RWPE2 (cell line): ENCODE measurements at regions not wholly inside any gene's neighbourhood (a gene's known extent, or its start where the extent isn't known, plus 50 kb on each side); places are given as distances from the start of the nearest gene placed in this dataset.

ENCODE experiments used
- ATAC-seq: fragments of 200-7000 bp; cut with Tn5 transposase; 3 replicates; pipeline ENCODE4 v1.9.1; 2021; ENCODE audit warnings: low read depth
- DNase-seq: peaks from one replicate; pipeline ENCODE4 v3.0.0-alpha.2; 2020; ENCODE audit warnings: low spot score
- H3K27ac ChIP-seq: fragments of 450-650 bp; 2 replicates; pipeline ENCODE4 v1.5.1; 2017; ENCODE audit warnings: mild to moderate bottlenecking; ENCODE audit not compliant: poor library complexity, severe bottlenecking
- H3K27me3 ChIP-seq: fragments of 250-450 bp; sonication (Bioruptor Pico); 2 replicates; pipeline ENCODE4 v1.5.1; 2021; ENCODE audit warnings: mild to moderate bottlenecking, moderate library complexity; ENCODE audit not compliant: insufficient read depth, poor library complexity, severe bottlenecking
- H3K36me3 ChIP-seq: fragments of 250-450 bp; sonication (Bioruptor Pico); 2 replicates; pipeline ENCODE4 v1.5.1; 2020; ENCODE audit warnings: low read depth, mild to moderate bottlenecking, moderate library complexity
- H3K4me1 ChIP-seq: fragments of 250-450 bp; sonication (Bioruptor Pico); 2 replicates; pipeline ENCODE4 v1.5.1; 2021; ENCODE audit warnings: mild to moderate bottlenecking, moderate library complexity; ENCODE audit not compliant: insufficient read depth, poor library complexity, severe bottlenecking
- H3K4me3 ChIP-seq: fragments of 250-450 bp; sonication (Bioruptor Pico); 2 replicates; pipeline ENCODE4 v1.5.1; 2021; ENCODE audit warnings: mild to moderate bottlenecking, moderate library complexity; ENCODE audit not compliant: severe bottlenecking
- H3K9me3 ChIP-seq: fragments of 250-450 bp; sonication (Bioruptor Pico); 2 replicates; pipeline ENCODE4 v1.5.1; 2021; ENCODE audit warnings: mild to moderate bottlenecking, moderate library complexity; ENCODE audit not compliant: severe bottlenecking
- CTCF ChIP-seq: fragments of 450-650 bp; IDR thresholded peaks from one replicate; pipeline ENCODE4 v1.5.1; 2017; ENCODE audit warnings: mild to moderate bottlenecking, moderate library complexity; ENCODE audit not compliant: poor library complexity, severe bottlenecking

GRCh38 chr2:134198006-134198634 lies 55.8 kb upstream of the MGAT5 start:
- Histone ChIP-seq H3K9me3 (no peaks in the 10 kb centered on the region), H3K36me3 (no peaks in the 10 kb centered on the region), H3K4me1 (peaks cover 2% of the 10 kb centered on the region), H3K27me3 (no peaks in the 10 kb centered on the region), H3K27ac (no peak overlapping the region), H3K4me3 (no peak overlapping the region)
- DNase-seq (no peak), ATAC-seq (no peak)
- no peak for TF ChIP-seq CTCF

GRCh38 chr2:134199123-134199522 lies 54.7 kb upstream of the MGAT5 start:
- ATAC-seq, result no peak
- Histone ChIP-seq H3K27me3 (no peaks in the 10 kb centered on the region), H3K36me3 (no peaks in the 10 kb centered on the region), H3K4me3 (no peak overlapping the region), H3K9me3 (no peaks in the 10 kb centered on the region), H3K4me1 (no peaks in the 10 kb centered on the region), H3K27ac (no peak overlapping the region)
- DNase-seq, result no peak
- TF ChIP-seq CTCF, result no peak

- Histone ChIP-seq H3K4me3 (no peak overlapping the region), H3K27ac (no peak overlapping the region), H3K36me3 (no peaks in the 10 kb centered on the region), H3K9me3 (no peaks in the 10 kb centered on the region), H3K27me3 (no peaks in the 10 kb centered on the region), H3K4me1 (no peaks in the 10 kb centered on the region)
- ATAC-seq (no peak), DNase-seq (no peak)
- TF ChIP-seq CTCF, result no peak
These were observed 53.7 kb upstream of the MGAT5 start for GRCh38 chr2:134200036-134200618.

GRCh38 chr2:134201533-134201932 lies 52.3 kb upstream of the MGAT5 start:
- no peaks in the 10 kb centered on the region for H3K4me1 ChIP-seq
- no peak for DNase-seq
- no peak overlapping the region for H3K27ac ChIP-seq
- no peaks in the 10 kb centered on the region for H3K9me3 ChIP-seq
- ATAC-seq, result no peak
- H3K27me3 ChIP-seq, result no peaks in the 10 kb centered on the region
- no peak overlapping the region for H3K4me3 ChIP-seq
- no peaks in the 10 kb centered on the region for H3K36me3 ChIP-seq
- TF ChIP-seq CTCF, result no peak

GRCh38 chr2:134202371-134202770 lies 51.5 kb upstream of the MGAT5 start:
- no peak for TF ChIP-seq CTCF
- H3K9me3 ChIP-seq, result no peaks in the 10 kb centered on the region
- DNase-seq (no peak), ATAC-seq (no peak)
- H3K4me1 ChIP-seq, result no peaks in the 10 kb centered on the region
- no peak overlapping the region for H3K27ac ChIP-seq
- H3K27me3 ChIP-seq, result no peaks in the 10 kb centered on the region
- no peaks in the 10 kb centered on the region for H3K36me3 ChIP-seq
- H3K4me3 ChIP-seq, result no peak overlapping the region
